ENCODE measurements at regions not wholly inside any gene's neighbourhood (a gene's known extent, or its start where the extent isn't known, plus 50 kb on each side); places are given as distances from the start of the nearest gene placed in this dataset.
"Not testable (repeated sequence)": the region's sequence is repeated elsewhere in the genome, so short reads cannot be mapped to it uniquely, and the experiment has no call there.

GRCh38 chr12:114829833-114830232 lies 145.9 kb upstream of the TBX3 start:
- Histone ChIP-seq H3K9me3 (no peaks in the 10 kb centered on the region), H3K4me3 (no peak overlapping the region), H3K27me3 (no peaks in the 10 kb centered on the region), H3K27ac (no peak overlapping the region), H3K4me1 (no peaks in the 10 kb centered on the region), H3K36me3 (no peaks in the 10 kb centered on the region)
- intact Hi-C loops (cut with DNase I; ENCODE audit: low total_unique reads): no loop called here
- no peak for TF ChIP-seq CTCF (IDR thresholded peaks at IDR 0.05)
- no peak for TF ChIP-seq POLR2A (IDR thresholded peaks at IDR 0.05)
- TF ChIP-seq POLR2AphosphoS5 (IDR thresholded peaks at IDR 0.05): no peak
- no peak for DNase-seq (ENCODE audit: low spot score in 2 of 2)

- H3K27ac ChIP-seq; H3K4me1 ChIP-seq; H3K36me3 ChIP-seq; H3K9me3 ChIP-seq; H3K27me3 ChIP-seq; H3K4me3 ChIP-seq; intact Hi-C loops (cut with DNase I; ENCODE audit: low total_unique reads); DNase-seq (ENCODE audit: low spot score in 2 of 2): not testable (repeated sequence)
Measured at GRCh38 chr12:114829244-114829643, 145.3 kb upstream of the TBX3 start.

GRCh38 chr12:114827461-114827860 lies 143.5 kb upstream of the TBX3 start:
- H3K27me3 ChIP-seq: no peaks in the 10 kb centered on the region
- intact Hi-C loops (cut with DNase I; ENCODE audit: low total_unique reads): loop anchor here (1.0 kb wide), 1 partner anchor 17 kb away; no protein-coding TSS in a partner anchor
- H3K4me1 ChIP-seq: no peaks in the 10 kb centered on the region
- H3K36me3 ChIP-seq: no peaks in the 10 kb centered on the region
- no peak overlapping the region for H3K4me3 ChIP-seq
- TF ChIP-seq CTCF (IDR thresholded peaks at IDR 0.05) (no peak), POLR2AphosphoS5 (IDR thresholded peaks at IDR 0.05) (no peak), POLR2A (IDR thresholded peaks at IDR 0.05) (no peak)
- DNase-seq (ENCODE audit: low spot score in 2 of 2): no peak
- H3K27ac ChIP-seq: no peak overlapping the region
- no peaks in the 10 kb centered on the region for H3K9me3 ChIP-seq

GRCh38 chr12:114826244-114826643 lies 142.3 kb upstream of the TBX3 start:
- no peak for DNase-seq (ENCODE audit: low spot score in 2 of 2)
- intact Hi-C loops (cut with DNase I; ENCODE audit: low total_unique reads): no loop called here
- H3K4me3 ChIP-seq: no peak overlapping the region

GRCh38 chr12:114823724-114824123 lies 139.7 kb upstream of the TBX3 start:
- no peaks in the 10 kb centered on the region for H3K36me3 ChIP-seq
- no peaks in the 10 kb centered on the region for H3K4me1 ChIP-seq
- no peak overlapping the region for H3K4me3 ChIP-seq
- no peak overlapping the region for H3K27ac ChIP-seq
- no peaks in the 10 kb centered on the region for H3K27me3 ChIP-seq
- DNase-seq (ENCODE audit: low spot score in 2 of 2): no peak
- no peaks in the 10 kb centered on the region for H3K9me3 ChIP-seq
- intact Hi-C loops (cut with DNase I; ENCODE audit: low total_unique reads): no loop called here
- TF ChIP-seq POLR2A (IDR thresholded peaks at IDR 0.05) (no peak), CTCF (IDR thresholded peaks at IDR 0.05) (no peak)

More at GRCh38 chr12:114826244-114826643, 142.3 kb upstream of the TBX3 start:
- TF ChIP-seq CTCF (IDR thresholded peaks at IDR 0.05) (no peak), POLR2AphosphoS5 (IDR thresholded peaks at IDR 0.05) (no peak), POLR2A (IDR thresholded peaks at IDR 0.05) (no peak)
- no peaks in the 10 kb centered on the region for H3K27me3 ChIP-seq
- no peaks in the 10 kb centered on the region for H3K4me1 ChIP-seq
- H3K27ac ChIP-seq: no peak overlapping the region
- no peaks in the 10 kb centered on the region for H3K9me3 ChIP-seq
- no peaks in the 10 kb centered on the region for H3K36me3 ChIP-seq

GRCh38 chr12:114821570-114821969 lies 137.6 kb upstream of the TBX3 start:
- Histone ChIP-seq H3K27ac (no peak overlapping the region), H3K4me1 (no peaks in the 10 kb centered on the region), H3K27me3 (no peaks in the 10 kb centered on the region), H3K36me3 (no peaks in the 10 kb centered on the region), H3K9me3 (no peaks in the 10 kb centered on the region), H3K4me3 (no peak overlapping the region)
- intact Hi-C loops (cut with DNase I; ENCODE audit: low total_unique reads): no loop called here
- DNase-seq (ENCODE audit: low spot score in 2 of 2): no peak
- no peak for TF ChIP-seq POLR2A (IDR thresholded peaks at IDR 0.05)
- no peak for TF ChIP-seq POLR2AphosphoS5 (IDR thresholded peaks at IDR 0.05)
